GM23248 (cell line): ENCODE measurements at regions not wholly inside any gene's neighbourhood (a gene's known extent, or its start where the extent isn't known, plus 50 kb on each side); places are given as distances from the start of the nearest gene placed in this dataset.

Experiments used
- DNase-seq: peaks from one replicate; pipeline ENCODE4 v3.0.0-alpha.2; 2015
- H2AFZ ChIP-seq: fragments of 200-600 bp; sonication (generic); 2 replicates; pipeline ENCODE4 v1.6.1; 2016; ENCODE audit warnings: antibody characterized with exemption
- H3F3A ChIP-seq: fragments of 200-600 bp; sonication (generic); 2 replicates; pipeline ENCODE4 v1.6.1; 2016; ENCODE audit warnings: mild to moderate bottlenecking, antibody characterized with exemption, mixed run types; ENCODE audit not compliant: insufficient read depth
- H3K27ac ChIP-seq: fragments of 200-600 bp; sonication (generic); 2 replicates; pipeline ENCODE4 v1.5.1; 2016; ENCODE audit warnings: mild to moderate bottlenecking
- H3K27me3 ChIP-seq: fragments of 200-600 bp; sonication (generic); replicated peaks from 2 replicates; pipeline ENCODE4 v1.6.1; 2016; ENCODE audit warnings: mild to moderate bottlenecking; ENCODE audit not compliant: insufficient read depth
- H3K36me3 ChIP-seq: fragments of 200-600 bp; sonication (generic); 2 replicates; pipeline ENCODE4 v1.6.1; 2016; ENCODE audit warnings: low read depth, mild to moderate bottlenecking
- H3K4me1 ChIP-seq: fragments of 200-600 bp; sonication (generic); 2 replicates; pipeline ENCODE4 v1.6.1; 2016; ENCODE audit warnings: mild to moderate bottlenecking; ENCODE audit not compliant: insufficient read depth
- H3K4me2 ChIP-seq: fragments of 200-600 bp; sonication (generic); one replicate; pipeline ENCODE4 v1.6.1; 2016; ENCODE audit warnings: mild to moderate bottlenecking; ENCODE audit not compliant: unreplicated experiment
- H3K4me3 ChIP-seq: fragments of 200-600 bp; sonication (generic); 2 replicates; pipeline ENCODE4 v1.5.1; 2016; ENCODE audit warnings: mild to moderate bottlenecking
- H3K79me2 ChIP-seq: fragments of 200-600 bp; sonication (generic); 2 replicates; pipeline ENCODE4 v1.6.1; 2016; ENCODE audit warnings: mild to moderate bottlenecking; ENCODE audit not compliant: insufficient read depth
- H3K9ac ChIP-seq: fragments of 200-600 bp; sonication (generic); 2 replicates; pipeline ENCODE4 v1.6.1; 2016; ENCODE audit warnings: mild to moderate bottlenecking
- H3K9me2 ChIP-seq: fragments of 200-600 bp; sonication (generic); 2 replicates; pipeline ENCODE4 v1.6.1; 2016; ENCODE audit warnings: mixed run types, mild to moderate bottlenecking, moderate library complexity; ENCODE audit not compliant: insufficient read depth
- H3K9me3 ChIP-seq: fragments of 200-600 bp; sonication (generic); one replicate; pipeline ENCODE4 v1.6.1; 2017; ENCODE audit warnings: low read depth
- H4K20me1 ChIP-seq: fragments of 200-600 bp; sonication (generic); 2 replicates; pipeline ENCODE4 v1.6.0; 2016; ENCODE audit not compliant: insufficient read depth
- EZH2 ChIP-seq: fragments of 200-600 bp; sonication (generic); IDR thresholded peaks from 2 replicates; pipeline ENCODE4 v1.6.1; 2018; ENCODE audit warnings: antibody characterized with exemption, mild to moderate bottlenecking; ENCODE audit not compliant: insufficient read depth, poor library complexity, severe bottlenecking
- EZH2phosphoT487 ChIP-seq: fragments of 200-600 bp; sonication (generic); IDR thresholded peaks from 2 replicates; pipeline ENCODE4 v1.6.1; 2018; ENCODE audit warnings: antibody characterized with exemption, moderate library complexity, mild to moderate bottlenecking, low read depth; ENCODE audit not compliant: insufficient read depth
- WGBS, 2 experiments: methylation state at CpG; one replicate each; pipeline ENCODE4 v1.1.6; 2015 to 2017; ENCODE audit warnings: low lambda C conversion rate in 2 of 2, low coverage in 1 of 2; ENCODE audit errors: missing lambda C conversion rate in 2 of 2; 5-methylcytosine and 5-hydroxymethylcytosine counted together
- in situ Hi-C: fragments of 300-500 bp; cut with MboI; formaldehyde crosslinking; loops from 2 replicates; pipeline ENCODE4 v1.15.0; 2020

DNA sequence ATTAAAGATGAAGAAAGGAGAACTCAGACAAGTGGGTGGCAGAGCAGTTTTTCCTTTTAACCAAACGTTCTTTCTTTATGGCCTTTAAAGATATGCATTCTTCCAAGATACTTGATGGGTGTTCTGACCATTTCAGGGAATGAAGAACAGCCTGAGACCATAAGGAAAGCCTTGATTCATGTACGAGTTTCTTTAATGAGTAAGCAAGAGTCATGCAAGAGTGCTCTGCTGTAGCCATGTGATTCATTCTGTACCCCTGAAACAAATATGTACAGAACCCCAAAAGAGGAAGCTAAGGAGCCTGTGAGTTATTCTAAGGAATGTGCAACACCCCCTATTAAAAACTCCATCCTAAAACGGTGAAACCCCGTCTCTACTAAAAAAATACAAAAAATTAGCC, 372.8 kb downstream of the MTX2 start:
- peaks cover 39% of the 10 kb centered on the region for H3K4me1 ChIP-seq
- H4K20me1 ChIP-seq: no peaks in the 10 kb centered on the region
- H3K27ac ChIP-seq: peak overlapping the region; percentile 58
- WGBS, 2 experiments: 0 to 2% methylated on average over 4 of the region's 4 CpGs
- H3F3A ChIP-seq: peaks cover 22% of the 10 kb centered on the region
- no peaks in the 10 kb centered on the region for H3K9me2 ChIP-seq
- in situ Hi-C loops: no loop called here
- TF ChIP-seq EZH2 (no peak), EZH2phosphoT487 (no peak)
- H3K9me3 ChIP-seq: no peaks in the 10 kb centered on the region
- no peak overlapping the region for H3K4me3 ChIP-seq
- no peak overlapping the region for H2AFZ ChIP-seq
- no peak overlapping the region for H3K9ac ChIP-seq
- no peaks in the 10 kb centered on the region for H3K36me3 ChIP-seq
- H3K27me3 ChIP-seq: no peaks in the 10 kb centered on the region
- peak; percentile 86 for DNase-seq
- peaks cover 18% of the 10 kb centered on the region for H3K79me2 ChIP-seq
- peak overlapping the region; percentile 22 for H3K4me2 ChIP-seq

DNA sequence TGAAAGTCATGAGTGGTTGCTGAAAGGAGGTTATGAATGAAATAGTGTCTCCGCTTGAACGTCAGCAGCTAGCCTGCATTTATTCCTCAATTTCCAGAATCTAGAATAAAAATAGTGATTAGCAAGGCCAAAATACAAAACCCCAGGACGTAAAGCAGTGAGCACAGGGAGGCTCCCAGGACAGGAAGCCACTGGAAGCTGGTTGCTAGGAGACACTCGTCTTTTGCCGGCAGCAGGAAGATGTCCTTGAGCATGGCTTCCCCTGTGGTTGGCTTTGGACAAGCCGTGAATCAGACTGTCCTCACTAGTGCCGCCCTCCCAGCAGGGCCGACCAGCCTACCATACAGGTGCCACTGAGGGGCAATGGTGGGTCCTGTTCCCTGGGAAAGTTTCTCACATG, 374.4 kb downstream of the MTX2 start:
- Histone ChIP-seq H3K79me2 (peaks cover 11% of the 10 kb centered on the region; the same call in 1 of the 2 replicates), H3K27me3 (no peaks in the 10 kb centered on the region), H3K4me2 (no peak overlapping the region), H3F3A (peaks cover 22% of the 10 kb centered on the region), H3K9me3 (no peaks in the 10 kb centered on the region), H3K9me2 (no peaks in the 10 kb centered on the region), H3K9ac (no peak overlapping the region), H2AFZ (no peak overlapping the region), H3K4me1 (peaks cover 39% of the 10 kb centered on the region), H3K27ac (no peak overlapping the region), H4K20me1 (no peaks in the 10 kb centered on the region), H3K36me3 (no peaks in the 10 kb centered on the region), H3K4me3 (no peak overlapping the region)
- in situ Hi-C loops: no loop called here
- WGBS, 2 experiments: 91 to 93% methylated on average over 8 of the region's 8 CpGs
- DNase-seq: no peak
- TF ChIP-seq EZH2phosphoT487 (no peak), EZH2 (no peak)

DNA sequence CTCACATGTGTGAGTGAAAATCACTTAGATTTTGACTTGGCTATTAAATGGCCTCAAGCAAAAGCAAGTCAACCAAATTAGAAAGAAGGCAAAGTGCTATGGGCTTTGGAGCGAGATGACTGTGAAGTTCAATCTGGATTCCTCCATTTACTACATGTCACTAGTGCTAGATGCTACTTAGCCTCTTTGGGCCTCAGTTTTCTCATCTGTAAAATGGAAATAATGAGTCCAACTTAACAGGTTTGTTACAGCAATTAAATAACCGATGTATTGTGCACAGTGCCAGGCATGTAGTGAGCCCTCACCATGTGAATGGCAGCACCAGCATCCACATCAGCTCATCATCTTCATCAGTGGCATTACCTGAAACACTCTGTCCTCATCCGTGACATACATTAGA, 376.3 kb downstream of the MTX2 start:
- TF ChIP-seq EZH2 (no peak), EZH2phosphoT487 (no peak)

DNA sequence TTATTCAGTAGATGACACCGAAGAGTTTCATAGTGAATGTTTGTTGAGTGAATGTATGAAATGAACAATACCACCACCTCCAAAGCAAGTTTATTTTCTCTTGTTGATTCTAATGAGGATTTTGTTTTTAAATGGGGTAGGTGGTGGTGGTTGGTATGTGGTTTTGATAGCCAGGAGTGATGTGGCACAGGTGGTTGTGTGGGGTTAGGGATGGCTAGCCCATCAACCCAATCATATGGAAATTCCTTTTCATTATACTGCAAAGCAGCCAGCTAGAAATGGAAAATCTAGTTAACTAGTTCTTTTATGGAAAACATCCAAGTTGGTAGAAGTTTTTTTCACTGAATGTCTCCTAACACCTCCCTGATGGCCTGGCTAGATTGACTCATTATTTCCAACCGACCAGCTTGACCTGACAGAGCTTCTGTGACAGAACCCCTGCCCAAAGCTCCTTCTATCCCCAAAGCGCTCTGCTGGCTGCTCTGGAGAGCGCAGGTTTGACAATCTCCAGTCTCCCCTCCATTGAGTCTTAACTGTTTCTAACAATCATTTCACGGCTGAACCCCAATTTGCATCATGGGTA, 376.9 kb downstream of the MTX2 start:
- H3K4me1 ChIP-seq: peaks cover 20% of the 10 kb centered on the region
- no peak overlapping the region for H2AFZ ChIP-seq
- TF ChIP-seq EZH2 (no peak), EZH2phosphoT487 (no peak)
- no peaks in the 10 kb centered on the region for H3K79me2 ChIP-seq
- H3F3A ChIP-seq: peaks cover 10% of the 10 kb centered on the region
- no peak overlapping the region for H3K4me3 ChIP-seq
- DNase-seq: no peak
- H3K4me2 ChIP-seq: no peak overlapping the region
- WGBS, 2 experiments: 96 to 97% methylated on average over 5 of the region's 5 CpGs
- no peaks in the 10 kb centered on the region for H4K20me1 ChIP-seq
- H3K36me3 ChIP-seq: no peaks in the 10 kb centered on the region
- no peak overlapping the region for H3K9ac ChIP-seq
- no peaks in the 10 kb centered on the region for H3K9me2 ChIP-seq
- no peak overlapping the region for H3K27ac ChIP-seq
- H3K27me3 ChIP-seq: no peaks in the 10 kb centered on the region
- H3K9me3 ChIP-seq: no peaks in the 10 kb centered on the region
- in situ Hi-C loops: no loop called here

More for the DNA sequence above, 376.3 kb downstream of the MTX2 start:
- no peaks in the 10 kb centered on the region for H3K79me2 ChIP-seq
- no peak overlapping the region for H3K27ac ChIP-seq
- in situ Hi-C loops: no loop called here
- no peak overlapping the region for H3K9ac ChIP-seq
- 98 to 99% methylated on average over 3 of the region's 3 CpGs for WGBS, 2 experiments
- H3K27me3 ChIP-seq: no peaks in the 10 kb centered on the region
- H3K36me3 ChIP-seq: no peaks in the 10 kb centered on the region
- no peaks in the 10 kb centered on the region for H3K9me3 ChIP-seq
- no peaks in the 10 kb centered on the region for H3K9me2 ChIP-seq
- H2AFZ ChIP-seq: no peak overlapping the region
- no peaks in the 10 kb centered on the region for H4K20me1 ChIP-seq
- peaks cover 16% of the 10 kb centered on the region for H3F3A ChIP-seq
- DNase-seq: no peak
- no peak overlapping the region for H3K4me2 ChIP-seq
- peaks cover 23% of the 10 kb centered on the region for H3K4me1 ChIP-seq
- no peak overlapping the region for H3K4me3 ChIP-seq
